ENCODE measurements at regions not wholly inside any gene's neighbourhood (a gene's known extent, or its start where the extent isn't known, plus 50 kb on each side); places are given as distances from the start of the nearest gene placed in this dataset.

DNA sequence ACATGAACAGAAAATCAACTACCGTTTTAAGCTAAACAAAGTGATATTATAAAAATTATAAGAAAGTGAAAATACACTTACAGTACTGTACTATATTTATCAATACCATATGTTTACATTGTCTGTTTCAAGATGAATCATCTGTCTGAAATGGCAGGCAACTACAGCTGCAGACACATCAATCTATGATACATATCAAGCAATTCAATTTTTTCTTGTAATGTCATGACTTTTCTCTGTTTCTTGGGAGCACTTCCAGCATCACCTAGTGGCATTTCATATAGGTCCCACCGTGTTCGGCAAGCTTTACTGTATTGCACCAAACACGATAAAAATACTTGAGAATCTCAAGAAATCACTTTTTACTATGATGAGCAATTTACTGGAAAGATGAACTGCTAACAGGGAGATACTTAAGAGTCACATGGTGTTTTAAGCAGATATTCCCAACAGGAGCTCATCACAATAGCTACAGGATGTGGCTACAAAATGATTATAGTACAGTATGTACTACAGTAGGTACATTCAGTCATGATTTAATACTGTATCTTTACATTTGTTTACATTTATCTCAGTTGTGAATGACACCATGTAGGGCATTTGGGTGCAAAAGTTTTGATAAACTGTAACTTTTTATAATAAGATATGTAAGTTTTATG, 207.4 kb downstream of the ADAM29 start:
- DNase-seq (ENCODE audit: low read depth): no peak

DNA sequence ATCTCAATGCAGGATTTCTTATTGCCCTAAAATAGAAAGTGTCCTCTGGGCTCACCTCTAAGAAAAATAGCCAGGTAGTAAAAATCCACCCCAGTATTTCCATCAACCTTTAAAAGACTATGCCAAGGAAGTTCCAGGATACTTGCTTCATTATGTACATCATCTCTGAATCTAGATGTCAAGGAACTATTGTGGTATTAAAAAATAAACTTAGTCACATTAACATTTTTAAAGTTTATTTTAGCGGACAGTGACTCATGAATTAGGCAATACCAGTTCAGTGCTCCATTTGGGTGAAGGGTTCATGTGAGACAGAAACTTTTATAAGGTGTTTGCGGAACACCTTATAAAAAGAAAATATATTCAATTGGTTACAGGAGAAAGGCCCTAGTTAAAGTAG, 209.2 kb downstream of the ADAM29 start:
- no peak for DNase-seq (ENCODE audit: low read depth)

DNA sequence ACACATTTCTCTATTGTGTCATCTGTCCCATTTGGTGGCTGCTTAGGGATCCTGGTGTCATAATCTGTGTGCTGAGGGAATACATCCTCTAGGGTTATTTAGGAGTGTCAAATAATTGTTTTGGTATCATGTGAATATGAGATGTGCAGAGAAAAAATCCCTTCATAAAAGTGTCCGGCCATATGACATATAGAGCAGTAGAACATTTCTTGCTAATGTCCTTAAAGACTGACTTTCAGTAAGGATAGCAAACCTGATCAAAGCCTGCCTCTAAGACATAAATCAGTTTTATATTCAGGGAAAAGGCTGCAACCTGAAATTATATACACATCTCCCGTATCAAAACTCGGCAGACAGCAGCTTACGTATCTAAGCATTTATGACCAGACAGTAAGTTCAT, 211.6 kb downstream of the ADAM29 start:
- DNase-seq (ENCODE audit: low read depth): no peak

DNA sequence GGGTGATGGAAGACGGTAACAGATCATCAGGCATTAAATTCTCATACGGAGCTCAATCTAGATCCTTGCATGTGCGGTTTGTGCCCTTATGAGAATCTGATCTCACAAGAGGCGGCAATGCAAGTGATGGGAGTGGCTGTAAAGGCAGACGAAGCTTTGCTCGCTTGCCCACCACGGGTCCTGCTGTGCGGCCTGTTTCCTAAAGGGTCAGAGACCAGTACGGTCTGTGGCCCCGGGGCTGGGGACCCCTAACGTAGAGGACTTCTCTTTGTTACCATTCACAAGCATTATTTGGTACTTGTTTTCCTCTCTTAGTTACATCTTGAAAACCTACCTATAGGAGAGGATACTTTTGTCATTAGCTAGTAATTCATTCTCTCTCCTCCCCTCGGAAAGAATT, 221.0 kb downstream of the ADAM29 start:
- no peak for DNase-seq (ENCODE audit: low read depth)

DNA sequence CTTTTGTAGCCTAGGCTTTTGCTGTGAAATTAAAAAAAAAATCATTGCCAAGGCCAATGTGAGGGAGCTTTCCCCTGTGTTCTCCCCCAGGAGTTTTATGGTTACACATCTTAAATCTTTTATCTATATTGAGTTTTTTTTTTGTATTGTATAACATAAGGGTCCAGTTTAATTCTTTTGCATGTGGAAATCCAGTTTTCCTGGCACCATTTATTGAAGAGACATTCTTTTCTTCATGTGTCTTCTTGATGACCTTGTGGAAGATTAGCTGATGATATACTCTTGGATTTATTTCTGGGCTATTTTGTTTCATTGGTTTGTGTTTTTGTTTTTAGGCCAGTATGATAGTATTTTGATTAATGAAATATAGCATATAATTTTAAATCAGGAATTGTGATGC, 225.0 kb downstream of the ADAM29 start:
- no peak for DNase-seq (ENCODE audit: low read depth)

DNA sequence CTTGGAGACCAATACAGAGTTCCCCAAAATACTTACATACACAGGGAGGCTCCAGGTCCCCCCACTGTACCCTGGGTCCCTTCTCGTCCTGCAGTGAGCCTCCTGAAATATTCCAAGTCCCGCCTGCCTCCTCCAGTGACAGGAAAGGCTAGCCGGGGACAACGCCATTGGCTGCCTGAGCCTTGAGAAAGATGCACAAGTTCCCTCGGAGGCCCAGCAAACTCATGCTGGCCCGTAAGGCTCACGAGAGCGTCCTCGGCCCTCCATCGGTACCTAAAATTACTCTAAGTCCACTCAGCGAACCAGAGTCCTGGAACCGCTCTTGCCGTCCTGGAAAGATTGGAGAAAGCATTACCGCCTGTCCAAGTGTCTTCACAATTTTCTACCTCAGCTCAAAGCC, 228.6 kb downstream of the ADAM29 start:
- DNase-seq (ENCODE audit: low read depth): no peak

DNA sequence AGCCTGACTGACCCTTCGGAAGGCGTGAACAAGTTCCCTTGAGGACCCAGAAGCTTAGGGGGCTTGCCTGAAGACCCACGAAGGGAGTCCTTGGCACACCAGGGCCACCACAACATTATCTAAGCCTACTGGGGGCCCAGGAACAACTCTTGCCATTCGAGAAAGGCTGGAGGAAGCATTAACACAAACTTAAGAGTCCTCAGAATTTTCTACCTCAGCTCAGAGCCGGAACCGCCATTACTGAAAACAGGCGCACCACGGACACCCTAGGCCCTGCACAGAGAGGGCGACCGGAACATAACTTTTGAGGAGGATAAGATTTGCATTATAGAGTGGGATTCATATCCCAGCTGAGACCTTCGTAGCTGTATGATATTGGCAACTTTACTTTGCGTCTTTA, 229.1 kb downstream of the ADAM29 start:
- no peak for DNase-seq (ENCODE audit: low read depth)

DNA sequence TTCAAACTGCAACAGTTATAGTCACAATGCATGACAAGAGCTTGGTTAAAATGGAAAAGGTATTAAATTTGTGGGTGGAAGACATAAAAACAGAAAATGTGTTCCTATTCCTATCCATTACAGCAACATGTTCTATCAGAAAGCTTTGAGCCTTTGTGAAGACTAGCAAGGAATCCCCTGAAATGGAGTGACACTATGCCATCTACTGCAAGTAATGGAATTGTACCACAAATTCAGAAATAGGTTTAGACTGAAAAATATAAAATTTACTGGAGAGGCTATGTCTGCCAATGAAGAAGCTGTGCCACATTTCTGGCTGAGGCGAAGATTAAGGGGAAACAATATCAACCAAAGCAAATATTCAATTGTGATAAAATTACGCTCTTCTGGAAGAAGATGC, 247.9 kb downstream of the ADAM29 start:
- DNase-seq (ENCODE audit: low read depth): no peak

DNA sequence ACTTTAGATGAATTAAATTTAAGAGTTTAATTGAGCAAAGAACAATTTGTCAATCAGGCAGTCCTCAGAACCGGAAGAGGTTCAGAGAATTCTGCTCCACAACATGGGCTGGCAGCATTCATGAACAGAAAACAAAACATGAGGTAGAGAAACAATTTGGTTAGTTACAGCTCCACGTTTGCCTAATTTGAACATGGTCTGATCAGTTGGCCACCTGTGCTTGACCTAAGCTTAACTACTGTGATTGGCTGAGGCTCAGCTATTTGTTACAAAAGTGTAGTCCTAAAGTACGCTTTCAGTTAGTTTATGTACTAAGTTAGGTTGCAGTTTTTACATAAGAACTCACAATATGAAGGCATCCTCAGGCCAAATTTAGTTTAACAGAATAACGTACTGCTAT, 258.6 kb downstream of the ADAM29 start:
- DNase-seq (ENCODE audit: low read depth): peak; percentile 9

DNA sequence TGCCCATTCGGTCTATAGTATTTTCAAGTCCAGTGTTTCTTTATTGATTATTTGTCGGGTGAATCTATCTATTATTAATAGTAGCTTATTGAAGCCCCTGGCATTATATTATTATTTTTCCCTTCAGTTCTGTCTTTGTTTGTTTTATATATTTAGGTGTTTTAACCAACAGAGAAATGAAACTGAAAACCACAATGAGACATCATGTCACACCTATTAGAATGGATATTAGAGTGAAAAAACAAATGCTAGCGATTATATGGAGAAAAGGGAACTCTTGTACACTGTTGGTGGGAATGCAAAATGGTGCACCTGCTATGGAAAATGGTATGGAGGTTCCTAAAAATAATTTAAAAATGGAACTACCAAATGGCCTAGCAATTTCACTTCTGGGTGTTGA, 272.5 kb downstream of the ADAM29 start:
- no peak for DNase-seq (ENCODE audit: low read depth)

DNA sequence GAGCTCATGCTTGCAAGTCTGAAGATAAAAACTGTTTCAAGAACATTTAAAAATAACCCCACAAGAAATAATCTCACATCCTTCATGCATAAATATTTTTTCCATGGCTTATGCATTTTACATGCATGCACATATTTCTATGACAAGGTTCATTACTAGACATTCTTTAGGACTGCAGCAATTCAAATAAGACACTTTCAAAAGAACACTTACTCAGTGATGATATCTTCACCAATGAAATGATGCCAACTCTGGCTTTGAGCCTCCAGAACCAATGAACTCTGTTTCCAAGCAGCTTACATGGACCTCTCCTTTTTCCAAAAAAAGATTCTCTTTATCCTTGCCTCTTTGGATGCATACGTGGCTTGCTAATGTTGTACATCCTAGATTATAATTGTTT, 279.9 kb downstream of the ADAM29 start:
- DNase-seq (ENCODE audit: low read depth): no peak

DNA sequence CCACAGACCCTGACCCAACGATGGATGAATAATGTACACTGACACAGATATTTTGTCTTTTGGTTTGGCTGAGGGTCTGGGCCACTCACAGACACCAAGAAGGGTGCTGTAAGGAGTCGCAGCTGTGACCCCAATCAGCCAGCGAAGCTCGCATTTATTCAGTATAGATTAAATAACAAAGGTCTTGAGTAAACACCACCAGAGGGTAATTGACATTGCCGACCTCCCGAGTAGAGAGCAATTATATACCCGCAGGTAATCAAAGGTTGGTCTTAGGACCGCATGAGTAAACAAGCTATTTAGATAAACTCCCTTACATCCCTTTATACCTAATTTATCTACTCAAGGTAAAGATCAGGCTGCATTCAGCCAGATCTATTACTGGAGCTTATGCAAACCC, 297.1 kb downstream of the ADAM29 start:
- no peak for DNase-seq (ENCODE audit: low read depth)

DNA sequence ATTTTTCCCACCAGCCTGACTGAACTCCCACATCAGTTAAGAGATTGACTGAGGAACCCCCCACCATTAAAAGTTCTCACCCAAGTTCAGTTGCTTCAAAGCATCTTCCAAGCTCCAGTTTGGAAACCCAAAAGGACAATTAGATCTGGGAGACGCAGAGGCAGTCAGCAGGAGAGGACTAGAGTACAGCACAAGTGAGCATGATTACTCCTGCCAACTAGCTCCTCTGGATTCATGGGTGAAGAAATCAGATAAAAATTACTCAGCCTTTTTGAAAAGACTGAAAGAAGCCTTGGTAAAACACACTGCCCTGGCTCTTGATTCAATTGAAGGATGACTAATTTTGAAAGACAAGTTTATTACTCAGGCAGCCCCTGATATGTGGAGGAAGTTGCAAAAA, 297.5 kb downstream of the ADAM29 start:
- no peak for DNase-seq (ENCODE audit: low read depth)

DNA sequence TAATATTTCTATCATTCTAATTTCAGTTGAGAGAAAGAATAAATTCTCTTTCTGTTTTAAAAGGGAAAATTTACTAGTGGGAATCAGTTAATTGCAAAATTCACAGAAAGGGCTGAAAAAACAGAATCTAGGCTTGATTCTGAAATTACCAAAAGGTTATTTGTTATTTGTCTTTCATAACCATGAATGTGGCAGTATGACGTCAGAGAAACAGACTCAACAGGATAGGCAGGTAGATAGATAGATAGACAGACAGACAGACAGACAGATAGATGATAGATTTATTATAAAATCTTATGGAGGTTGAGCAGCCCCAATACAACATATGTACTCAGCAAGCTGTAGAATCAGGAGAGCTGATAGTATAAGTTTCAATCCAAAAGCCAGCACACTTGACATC, 311.0 kb downstream of the ADAM29 start:
- no peak for DNase-seq (ENCODE audit: low read depth)

DNA sequence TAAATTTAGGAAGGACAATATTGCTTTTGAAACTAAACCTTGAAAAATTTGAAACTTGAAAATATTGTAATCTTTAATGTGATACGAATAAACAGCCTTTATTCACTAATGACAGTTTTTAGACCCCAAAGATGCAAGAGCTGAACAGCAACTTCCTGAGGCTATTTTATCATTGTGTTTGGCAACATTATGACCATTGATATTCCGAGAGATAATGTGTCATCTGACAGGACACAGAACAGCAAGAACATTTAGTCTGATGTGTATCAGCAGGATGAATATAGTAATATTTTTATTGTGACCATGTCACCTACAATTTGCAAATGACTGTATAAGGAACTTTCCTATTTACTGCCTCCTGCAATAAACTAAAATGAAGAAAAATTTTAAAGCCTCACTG, 316.0 kb downstream of the ADAM29 start:
- no peak for DNase-seq (ENCODE audit: low read depth)

DNA sequence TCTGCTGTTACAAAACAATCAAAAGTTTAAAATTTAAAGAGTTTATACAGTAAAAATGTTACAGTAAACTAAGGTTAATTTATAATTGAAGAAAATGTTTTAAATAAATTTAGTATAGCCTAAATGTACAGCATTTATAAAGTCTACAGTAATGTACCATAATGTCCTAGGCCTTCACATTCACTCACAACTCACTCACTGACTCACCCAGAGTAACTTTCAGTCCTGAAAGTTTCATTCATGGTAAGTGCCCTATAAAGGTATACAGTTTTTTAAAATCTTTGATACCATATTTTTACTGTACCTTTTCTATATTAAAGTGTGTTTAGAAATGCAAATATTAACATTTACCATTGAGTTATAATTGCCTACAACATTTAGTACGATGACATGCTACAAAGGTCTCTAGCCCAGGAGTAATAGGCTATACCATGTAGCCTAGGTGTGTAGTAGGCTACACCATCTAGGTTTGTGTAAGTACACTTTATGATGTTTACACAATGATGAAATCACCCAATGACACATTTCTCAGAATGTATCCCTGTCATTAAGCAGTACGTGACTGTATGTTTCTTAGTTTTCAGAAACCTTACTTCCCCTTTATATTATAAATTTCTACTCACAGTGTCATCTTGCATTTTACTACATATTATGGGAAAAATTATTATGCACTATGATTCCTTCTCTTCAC, 320.8 kb downstream of the ADAM29 start:
- DNase-seq (ENCODE audit: low read depth): no peak

DNA sequence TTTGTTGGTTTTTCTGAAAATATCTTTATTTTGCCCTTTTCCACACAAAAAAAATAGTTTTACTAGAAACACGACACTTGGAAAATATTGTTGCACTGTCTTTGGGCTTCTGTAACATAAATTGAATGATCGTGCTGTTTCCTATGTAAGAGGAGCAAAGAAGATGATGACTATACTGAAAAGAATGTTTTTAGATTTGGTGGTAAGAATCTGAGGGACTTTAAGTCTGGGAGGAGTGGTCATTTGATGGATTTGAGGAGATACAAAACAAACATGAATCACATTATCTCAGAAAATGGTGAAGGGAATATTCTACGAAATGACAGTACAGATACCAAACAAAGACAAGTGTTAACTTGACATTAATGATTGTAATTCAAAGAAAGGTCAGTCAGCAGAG, 328.8 kb downstream of the ADAM29 start:
- no peak for DNase-seq (ENCODE audit: low read depth)

DNA sequence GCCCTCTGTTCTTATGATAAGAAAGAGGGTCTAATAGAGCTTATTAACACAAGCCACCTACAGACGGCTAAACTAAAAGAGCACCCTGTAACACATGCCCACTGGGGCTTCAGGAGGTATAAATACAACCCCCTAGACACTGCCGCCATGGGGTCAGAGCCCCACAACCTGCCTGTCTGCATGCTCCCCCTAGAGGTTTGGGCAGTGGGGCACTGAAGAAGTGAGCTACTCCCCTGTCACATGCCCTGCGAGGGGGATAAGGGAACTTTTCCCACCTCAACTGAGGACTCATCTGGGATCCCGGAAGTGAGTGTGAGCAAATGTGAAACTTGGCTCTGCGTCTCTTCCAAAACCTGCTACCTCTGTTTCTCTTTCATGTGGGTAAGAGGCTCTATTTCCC, 334.5 kb downstream of the ADAM29 start:
- DNase-seq (ENCODE audit: low read depth): no peak

DNA sequence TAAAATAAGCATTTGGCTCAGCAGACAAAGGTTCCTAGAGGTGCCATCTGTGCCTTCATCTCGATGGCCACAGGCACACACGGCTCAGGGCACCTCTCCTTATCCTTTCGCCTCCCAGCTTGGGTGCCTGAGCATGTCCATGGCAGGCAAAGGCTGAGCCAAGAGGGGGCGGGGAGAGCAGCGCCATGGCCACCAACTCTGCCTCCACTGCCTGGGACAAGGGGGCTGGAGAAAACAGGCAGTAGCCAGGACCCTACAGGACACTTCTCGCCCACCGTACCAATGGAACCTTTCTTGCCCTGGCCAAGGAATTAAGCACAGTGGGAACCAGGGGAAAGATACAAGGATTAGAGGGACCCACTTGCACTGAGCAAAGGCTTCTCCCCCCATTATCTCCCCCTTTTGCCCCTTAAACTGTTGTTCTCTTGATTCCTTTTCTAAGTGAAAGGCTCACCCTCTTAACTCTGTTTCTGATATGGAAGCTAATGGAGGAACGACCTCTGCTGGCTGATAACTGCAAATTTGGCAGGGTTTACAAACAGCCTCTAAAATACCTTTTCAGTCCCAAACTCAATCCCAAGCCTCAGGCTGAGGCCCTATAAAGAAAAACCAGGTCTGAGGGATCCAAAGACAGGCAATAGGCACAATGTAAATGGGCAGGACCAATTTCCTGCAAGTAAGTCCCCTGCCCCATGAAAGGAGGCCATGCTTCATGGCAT, 335.2 kb downstream of the ADAM29 start:
- DNase-seq (ENCODE audit: low read depth): no peak

DNA sequence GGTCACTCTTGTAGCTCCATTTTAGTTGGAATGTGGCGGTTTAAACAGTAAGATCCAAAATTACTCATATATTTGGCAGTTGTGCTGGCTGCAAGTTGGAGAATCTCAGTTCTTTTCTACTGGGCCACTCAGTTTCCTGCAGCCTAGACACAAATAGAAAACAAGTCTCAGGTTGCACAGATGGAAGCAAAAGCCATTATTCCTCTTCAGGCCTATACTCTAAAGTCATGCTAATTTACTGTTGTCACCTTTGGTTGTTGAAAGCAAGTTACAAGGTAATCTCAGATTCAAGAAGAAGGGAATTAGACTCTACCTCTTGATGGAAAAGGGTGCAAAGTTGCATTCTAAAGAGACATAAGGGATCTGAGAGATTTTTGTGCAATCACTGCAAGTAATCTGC, 345.4 kb downstream of the ADAM29 start:
- DNase-seq (ENCODE audit: low read depth): no peak

DNA sequence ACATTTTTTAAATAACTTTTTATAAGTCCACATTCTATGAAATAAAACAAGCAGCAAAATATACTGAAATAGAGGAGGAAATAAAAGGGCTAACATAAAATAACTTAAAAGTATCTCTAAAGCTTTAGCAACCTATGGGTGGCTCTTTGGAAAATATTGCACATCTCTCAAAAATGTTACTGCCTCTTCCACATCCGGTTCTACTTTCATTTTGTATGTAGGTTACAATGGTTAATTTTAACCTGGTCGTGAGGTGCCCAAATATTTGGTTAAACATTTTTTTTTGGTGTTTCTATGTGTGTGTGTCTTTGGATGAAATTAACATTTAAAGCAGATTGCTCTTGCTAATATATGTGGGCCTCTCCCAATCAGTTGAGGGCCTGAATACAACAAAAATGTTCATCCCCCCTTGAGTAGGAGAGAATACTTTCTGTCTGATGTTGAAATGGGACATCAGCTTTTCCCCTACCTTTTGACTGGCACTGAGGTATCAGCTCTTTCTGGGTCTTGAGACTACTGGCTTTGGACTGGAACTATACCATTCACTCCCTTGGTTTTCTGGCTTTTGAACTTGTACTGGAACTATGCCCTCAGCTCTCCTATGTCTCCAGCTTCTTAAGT, 353.0 kb downstream of the ADAM29 start:
- no peak for DNase-seq (ENCODE audit: low read depth)

DNA sequence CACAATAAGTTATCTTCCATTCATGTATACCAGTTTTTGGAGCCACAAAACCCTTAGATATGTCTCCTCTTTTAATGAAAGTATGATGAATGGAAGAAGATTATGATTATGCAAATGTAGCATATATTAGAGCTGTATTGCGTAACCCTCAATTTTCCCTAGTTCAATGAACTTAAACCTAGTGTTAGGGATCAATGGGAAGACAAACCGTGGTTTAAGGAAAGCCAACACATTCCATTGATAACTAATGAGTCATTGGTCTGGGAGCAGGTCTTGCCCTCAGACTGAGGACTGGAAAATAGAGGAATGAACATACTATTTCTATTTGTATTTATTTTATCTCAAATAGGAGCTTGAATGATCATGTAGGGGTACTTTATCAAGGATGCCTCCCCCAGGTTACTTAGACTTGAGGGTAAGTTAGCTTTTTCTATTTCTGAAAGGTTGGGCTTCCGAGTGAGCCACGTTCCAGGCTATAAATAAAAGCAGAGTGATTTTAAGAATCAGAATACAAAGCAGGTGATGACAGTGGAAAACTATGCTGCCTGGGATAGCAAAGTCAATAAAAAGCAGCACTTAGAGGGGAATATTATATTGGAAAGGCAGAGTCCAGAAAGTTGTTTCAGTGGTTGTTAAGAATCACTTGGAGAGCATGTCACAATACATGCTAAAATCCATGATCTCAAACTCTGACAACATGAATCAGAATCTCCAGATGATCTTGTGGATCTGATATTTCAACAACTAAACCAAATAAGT, 356.0 kb downstream of the ADAM29 start:
- DNase-seq (ENCODE audit: low read depth): peak; percentile 27

Data from myocyte (in vitro differentiated cells).